ENCODE measurements at regions not wholly inside any gene's neighbourhood (a gene's known extent, or its start where the extent isn't known, plus 50 kb on each side); places are given as distances from the start of the nearest gene placed in this dataset.

DNA sequence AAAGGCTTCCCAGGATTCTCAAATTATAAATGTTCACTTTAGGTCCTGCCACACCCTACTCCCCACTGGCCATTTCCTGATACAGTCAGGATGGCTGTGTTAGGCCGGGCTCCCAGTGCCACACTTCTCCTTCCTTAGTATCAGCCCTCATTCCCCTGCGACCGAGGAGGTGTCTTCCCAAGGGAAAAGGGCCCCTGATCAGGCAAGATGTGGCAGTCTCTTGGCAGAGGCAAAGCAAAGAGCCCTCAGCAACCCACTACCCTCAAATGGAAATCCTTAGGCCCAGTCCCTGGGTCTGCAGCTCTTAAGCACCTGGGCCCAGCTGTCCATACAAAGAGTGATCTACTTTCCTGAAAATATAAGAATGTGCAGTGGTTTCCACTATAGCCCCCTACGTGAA, 96.5 kb upstream of the VASH1 start:
- DNase-seq (ENCODE audit: low read depth), result no peak

DNA sequence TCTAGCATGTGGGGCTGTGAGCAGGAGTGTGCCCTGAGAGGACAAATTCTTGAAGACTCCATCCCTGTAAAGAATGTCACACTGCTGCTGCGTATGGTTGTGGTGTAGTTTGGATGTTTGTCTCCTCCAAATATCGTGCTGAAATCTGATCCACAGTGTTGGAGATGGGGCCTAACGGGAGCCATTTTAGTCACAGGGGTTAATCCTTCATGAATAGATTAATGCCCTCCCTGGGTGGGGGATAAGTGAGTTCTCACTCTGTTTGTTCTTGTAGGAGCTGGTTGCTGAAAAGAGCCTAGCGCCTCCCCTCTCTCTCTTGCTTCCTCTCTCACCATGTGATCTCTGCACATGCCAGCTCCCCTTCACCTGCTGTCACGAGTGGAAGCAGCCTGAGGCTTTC, 94.5 kb upstream of the VASH1 start:
- no peak for DNase-seq (ENCODE audit: low read depth)

DNA sequence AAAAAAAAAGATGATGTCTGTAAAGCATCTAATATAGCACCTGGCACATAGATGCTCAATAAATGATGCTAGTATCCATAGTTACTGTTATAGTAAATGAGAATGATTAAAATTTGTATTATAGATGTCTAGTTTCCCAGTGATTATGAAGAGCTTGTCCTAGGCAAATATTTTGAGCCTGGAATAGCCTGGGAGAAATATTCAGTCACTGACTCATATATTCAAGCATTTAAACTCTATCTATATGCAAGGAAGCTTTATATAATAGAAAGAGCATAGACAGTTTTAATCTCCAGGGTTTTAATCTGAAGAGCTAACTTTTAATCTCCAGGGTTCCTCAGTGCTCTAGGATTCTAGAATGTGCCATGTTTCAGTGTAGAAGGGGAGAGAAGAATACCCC, 91.5 kb upstream of the VASH1 start:
- DNase-seq (ENCODE audit: low read depth), result no peak

- no peak for DNase-seq (ENCODE audit: low read depth)
Observed at GRCh38 chr14:76672123-76672522, 89.1 kb upstream of the VASH1 start.

GRCh38 chr14:76673261-76673660, 88.0 kb upstream of the VASH1 start:
- DNase-seq (ENCODE audit: low read depth), result no peak

GRCh38 chr14:76675046-76675445, 86.2 kb upstream of the VASH1 start:
- DNase-seq (ENCODE audit: low read depth), result no peak

DNA sequence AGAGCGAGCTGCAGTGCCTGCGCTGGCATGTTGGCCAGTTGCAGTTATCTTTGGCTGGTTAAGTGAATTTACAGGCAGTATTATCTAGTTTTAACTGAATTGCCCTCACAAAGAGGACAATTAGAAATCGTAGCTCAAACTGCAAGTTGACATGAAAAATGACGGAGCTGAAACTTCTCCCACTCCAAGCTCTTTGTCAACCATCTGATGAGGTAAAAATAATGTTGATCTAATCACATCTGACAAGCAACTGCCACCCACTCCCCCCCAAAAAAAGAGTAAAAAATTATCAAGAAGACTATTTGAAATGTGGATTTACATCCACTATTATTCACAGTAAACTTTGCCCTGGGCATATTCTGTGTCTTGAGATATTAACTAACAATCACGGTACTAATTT, 84.7 kb upstream of the VASH1 start:
- DNase-seq (ENCODE audit: low read depth), result no peak

DNA sequence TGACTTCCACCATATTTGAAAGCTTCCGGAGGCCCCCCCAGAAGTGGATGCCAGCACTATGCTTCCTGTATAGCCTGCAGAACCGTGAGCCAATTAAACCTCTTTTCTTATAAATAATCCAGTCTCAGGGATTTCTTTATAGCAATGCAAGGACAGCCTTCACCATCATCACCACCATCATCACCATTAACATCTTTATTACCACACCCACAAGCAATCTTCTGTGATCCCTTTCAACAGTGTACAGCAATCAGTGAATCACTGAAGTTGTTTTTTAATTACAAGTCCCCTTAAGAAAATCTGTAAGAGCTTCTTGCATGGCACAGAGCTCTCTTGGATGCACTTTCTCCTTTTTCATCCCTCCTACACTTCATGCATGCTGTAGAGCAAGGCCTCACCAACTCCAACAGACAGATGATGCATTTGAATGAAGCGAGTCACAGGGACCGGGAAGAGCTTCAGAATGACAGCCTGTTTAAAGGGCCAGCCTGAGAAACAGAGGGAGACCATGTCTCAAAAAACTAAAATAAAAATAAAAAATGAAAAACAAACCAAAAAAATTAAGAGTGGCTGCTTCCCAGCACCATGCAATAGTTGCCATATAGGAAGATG, 83.6 kb upstream of the VASH1 start:
- no peak for DNase-seq (ENCODE audit: low read depth)

DNA sequence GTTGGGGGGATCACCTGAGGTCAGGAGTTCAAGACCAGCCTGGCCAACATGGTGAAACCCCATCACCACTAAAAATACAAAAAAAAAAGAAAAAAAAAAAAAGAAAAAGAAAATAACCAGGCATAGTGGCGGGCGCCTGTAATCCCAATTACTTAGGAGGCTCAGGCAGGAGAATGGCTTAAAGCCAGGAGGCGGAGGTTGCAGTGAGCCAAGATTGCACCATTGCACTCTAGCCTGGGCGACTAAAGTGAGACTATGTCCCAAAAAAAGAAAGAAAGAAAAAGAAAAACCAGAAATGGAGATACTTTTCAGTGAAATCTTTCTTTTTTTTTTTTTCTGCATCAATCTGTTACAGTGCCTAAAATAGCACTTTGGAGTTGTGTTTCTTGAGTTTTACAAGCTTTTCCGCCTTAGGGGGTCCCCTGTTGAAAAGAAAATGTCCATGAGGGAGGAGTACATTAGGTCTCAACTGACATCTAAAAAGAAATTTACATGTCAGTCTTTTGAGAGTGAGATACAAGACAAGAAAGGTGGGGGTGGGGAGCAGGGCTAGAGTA, 82.9 kb upstream of the VASH1 start:
- no peak for DNase-seq (ENCODE audit: low read depth)

- DNase-seq (ENCODE audit: low read depth), result no peak
Observed at GRCh38 chr14:76682367-76682766, 78.9 kb upstream of the VASH1 start.

GRCh38 chr14:76686646-76687045, 74.6 kb upstream of the VASH1 start:
- DNase-seq (ENCODE audit: low read depth), result no peak

DNA sequence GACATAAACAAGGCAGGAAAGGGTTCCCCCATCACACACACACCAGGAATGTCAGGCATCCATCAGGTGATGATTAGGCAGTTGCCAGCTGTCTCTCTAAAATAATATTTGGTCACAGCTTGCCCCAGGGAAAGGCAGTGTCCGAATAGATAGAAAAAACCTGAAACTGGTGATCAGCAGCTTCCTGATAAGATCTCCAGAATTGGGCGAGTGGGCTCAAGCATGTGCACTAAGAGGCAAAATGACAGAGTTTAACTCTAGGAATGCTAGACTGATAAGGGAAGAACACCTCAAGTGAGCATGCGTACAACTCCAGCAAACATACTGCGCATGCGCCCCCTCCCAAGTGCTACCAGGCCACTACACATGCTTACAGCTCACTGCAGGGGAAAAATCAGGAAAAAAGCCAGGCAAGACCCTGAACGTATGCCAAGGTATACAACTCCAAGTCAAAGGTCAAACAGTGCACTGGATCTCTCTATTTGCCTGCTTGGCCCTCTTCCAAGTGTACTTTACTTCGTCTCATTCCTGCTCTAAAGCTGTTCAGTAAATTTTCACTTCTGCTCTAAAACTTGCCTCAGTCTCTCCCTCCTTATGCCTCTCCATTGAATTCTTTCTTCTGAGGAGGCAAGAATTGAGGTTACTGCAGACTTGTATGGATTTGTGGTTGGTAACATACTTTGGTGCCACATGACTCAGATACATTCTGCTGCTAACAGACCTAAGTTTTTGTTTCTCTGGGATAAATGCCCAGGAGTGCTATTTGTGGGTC, 73.5 kb upstream of the VASH1 start:
- no peak for DNase-seq (ENCODE audit: low read depth)

- DNase-seq (ENCODE audit: low read depth), result no peak
Observed at GRCh38 chr14:76688383-76688671, 72.9 kb upstream of the VASH1 start.

GRCh38 chr14:76690502-76691105, 70.7 kb upstream of the VASH1 start:
- DNase-seq (ENCODE audit: low read depth), result no peak

DNA sequence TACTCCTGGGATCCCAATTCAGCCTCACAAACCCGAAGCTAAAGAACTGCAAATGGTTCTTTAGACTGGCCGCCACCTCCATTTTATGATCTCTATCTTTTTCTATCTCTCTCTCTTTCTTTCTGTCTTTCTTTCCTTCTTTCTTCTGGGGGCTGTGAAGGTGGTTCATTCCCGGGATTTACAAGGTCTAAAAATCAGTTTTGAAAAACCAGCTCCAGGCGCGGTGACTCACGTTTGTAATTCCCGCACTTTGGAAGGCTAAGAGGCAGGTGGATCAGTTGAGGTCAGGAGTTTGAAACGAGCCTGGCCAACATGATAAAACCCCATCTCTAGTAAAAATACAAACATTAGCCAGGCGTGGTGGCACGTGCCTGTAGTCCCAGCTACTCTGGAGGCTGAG, 67.2 kb upstream of the VASH1 start:
- DNase-seq (ENCODE audit: low read depth), result no peak

GRCh38 chr14:76695263-76695920, 65.9 kb upstream of the VASH1 start:
- DNase-seq (ENCODE audit: low read depth), result no peak

DNA sequence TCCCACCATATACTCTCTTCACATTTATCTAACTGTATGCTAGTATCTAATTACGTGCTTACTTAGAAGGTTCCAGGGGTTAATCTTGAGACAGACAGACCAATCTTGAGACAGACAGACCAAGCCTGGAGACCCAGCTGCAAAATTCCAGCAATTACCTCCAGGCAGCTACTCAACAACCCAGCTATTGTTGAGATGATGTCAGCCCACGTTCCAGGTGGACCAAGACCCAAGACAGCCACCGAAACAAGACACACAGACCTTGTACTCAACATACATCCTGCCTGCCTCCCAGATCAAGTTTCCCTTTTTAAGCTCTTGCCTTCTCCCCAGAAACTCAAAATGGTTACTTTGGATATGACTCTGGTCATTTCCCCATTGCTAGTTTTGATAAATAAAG, 64.9 kb upstream of the VASH1 start:
- DNase-seq (ENCODE audit: low read depth), result no peak

DNA sequence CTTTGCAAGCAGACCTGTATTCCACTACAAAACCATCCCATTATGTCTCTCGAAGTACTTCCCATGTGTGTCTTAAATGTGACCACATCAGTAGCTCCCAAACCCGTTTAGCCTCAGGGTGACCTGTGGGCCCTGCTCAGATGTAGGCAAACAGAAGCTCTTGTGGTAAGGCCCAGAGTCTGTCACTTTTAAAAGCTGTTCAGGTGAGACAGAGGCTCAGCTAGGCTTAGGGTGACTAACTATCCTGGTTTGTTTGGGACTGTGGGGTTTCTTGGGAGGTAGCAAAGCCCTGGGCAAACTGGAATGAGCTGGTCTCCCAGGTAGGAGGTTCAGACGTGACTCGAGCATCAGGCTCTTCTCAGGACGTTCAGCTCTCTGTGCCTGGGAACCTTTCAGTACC, 64.5 kb upstream of the VASH1 start:
- no peak for DNase-seq (ENCODE audit: low read depth)

DNA sequence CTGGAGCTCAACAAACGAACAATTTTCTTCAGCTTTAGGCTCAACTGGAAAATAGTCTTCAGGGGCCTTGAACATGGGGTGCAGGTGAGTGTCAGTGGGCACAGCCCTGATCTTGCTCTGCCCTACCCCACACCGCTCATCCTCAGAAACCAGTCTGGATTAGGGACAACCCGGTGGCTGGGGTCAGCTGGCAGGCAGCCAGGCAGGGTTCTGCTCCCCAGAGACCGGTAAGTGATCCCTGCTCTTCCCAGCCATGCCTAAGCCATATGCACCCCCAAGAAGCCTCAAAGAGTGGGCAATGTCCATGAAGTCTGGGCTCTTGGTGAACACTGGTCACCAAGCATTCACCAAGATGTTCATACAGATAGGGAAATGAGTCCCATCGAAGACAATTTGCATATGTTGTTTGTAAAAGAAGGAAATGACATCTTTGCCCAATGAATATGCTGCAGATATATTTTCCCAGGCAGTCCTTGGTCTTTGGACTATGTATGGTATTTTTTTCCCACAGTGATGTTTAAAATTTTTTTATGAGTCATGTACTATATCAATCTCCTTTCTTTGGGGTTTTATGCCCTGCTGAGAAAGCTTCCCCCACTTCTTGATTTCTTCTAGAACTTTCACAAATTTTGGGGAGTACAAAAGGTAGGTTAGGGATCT, 63.9 kb upstream of the VASH1 start:
- DNase-seq (ENCODE audit: low read depth), result no peak

GRCh38 chr14:76698191-76698590, 63.1 kb upstream of the VASH1 start:
- no peak for DNase-seq (ENCODE audit: low read depth)

GRCh38 chr14:76698631-76699030, 62.6 kb upstream of the VASH1 start:
- no peak for DNase-seq (ENCODE audit: low read depth)

GRCh38 chr14:76699209-76699938, 61.9 kb upstream of the VASH1 start:
- no peak for DNase-seq (ENCODE audit: low read depth)

All from fibroblast of the conjunctiva (primary cell).